AG08395 (cell line): ENCODE measurements at regions not wholly inside any gene's neighbourhood (a gene's known extent, or its start where the extent isn't known, plus 50 kb on each side); places are given as distances from the start of the nearest gene placed in this dataset.
A peak's percentile ranks its signal among the peaks of the same experiment; 100 is the strongest.

Experiments
- DNase-seq: peaks from one replicate; pipeline ENCODE4 v3.0.0; 2012; ENCODE audit warnings: mixed read lengths, low spot score

DNA sequence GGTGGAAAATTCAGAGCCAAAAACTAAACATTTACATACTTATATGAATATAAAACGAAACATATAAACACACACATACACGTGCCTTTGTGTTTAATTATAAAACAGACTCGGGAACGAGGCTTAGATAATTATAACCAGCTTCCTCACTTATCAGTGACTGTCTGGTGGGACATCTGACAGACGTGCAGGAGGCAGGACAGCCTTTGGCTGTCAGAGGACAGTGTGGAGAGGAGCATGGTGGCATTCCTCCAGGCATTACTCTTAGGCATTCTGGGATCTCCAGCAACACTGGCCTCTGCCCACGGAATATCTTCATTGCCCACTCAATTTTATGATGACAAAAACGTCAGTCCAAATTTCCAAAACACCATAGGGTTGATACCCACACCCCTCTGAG is 262.2 kb upstream of the NFE2L3 start:
- no peak for DNase-seq

DNA sequence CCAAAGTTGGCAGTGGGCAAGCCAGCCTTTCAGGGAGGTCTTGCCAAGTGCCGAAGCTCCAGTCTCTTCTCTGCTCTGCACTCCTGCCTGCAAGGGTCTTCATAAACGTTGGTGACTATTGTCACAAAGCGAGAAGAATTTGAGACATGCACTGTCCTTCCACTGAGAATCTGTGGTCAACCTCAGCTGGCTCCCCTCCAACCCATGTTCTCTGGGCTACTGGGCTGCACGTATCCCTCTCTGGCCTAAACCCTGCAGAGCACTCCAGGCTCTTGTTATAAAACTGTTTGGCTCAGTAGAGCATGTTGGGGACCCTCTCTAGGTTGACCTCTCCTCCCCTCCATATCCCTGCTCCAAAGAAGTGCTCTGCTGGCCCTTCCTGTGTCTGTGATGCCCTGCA is 260.4 kb upstream of the NFE2L3 start:
- no peak for DNase-seq

DNA sequence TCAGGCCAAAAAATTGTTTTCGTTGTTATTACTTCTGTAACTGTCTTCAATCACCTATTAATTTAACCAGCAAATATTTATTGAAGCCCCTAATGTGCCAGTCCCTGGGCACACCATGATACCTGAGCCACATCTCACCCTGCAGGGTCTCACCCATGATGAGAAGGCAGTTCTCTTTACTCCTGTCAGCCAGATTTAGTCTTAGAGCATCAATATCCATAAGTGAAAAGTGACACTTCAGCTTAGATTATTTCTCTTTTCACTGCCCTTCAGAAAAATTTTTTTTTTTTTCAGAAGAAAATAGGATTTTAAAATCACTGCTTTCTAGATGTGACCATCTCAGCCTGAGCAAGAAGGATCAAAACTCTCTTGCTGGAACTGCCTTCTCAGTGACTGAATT is 258.6 kb upstream of the NFE2L3 start:
- no peak for DNase-seq

DNA sequence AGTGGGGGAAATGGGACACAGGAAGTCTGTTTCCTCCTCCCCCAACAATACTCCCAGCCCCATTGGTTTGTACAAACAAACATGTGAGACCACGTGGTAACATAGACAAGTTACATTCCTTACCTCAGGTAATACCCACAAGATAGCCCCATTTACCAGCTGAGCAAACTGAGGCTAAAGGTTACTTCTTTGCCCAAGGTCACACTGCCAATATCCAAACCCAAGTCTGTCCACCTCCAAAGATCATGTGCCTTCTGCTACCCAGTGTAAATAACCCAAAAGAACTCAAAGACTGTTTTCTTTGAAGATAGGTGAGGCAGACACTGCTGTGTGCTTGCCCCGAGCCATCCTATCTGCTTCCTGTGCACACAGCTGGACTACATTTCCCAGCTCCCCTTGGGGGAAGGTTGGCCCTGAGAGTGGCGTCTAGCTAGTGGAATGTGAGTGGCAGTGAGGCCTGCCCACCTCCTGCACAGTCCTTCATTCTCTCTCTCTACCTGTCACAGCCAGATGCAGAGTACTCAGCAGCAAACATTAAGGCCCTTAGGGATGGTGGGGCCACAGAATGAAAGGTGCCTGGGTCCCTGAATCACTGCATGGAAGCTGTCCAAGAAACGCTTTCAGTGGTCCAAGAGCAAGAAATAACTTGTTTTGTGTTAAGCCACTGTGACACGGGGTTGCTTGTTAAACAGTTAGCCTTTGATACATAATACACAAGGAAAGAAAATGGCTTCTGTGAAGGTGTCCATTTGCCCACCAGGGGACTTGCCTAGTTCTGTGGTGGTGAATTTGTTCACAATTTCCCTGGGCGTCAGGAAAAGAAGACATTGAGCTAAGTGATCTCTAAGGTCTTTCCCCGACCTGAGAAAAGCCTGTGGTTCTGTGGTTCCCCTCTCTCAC is 257.7 kb upstream of the NFE2L3 start:
- no peak for DNase-seq

DNA sequence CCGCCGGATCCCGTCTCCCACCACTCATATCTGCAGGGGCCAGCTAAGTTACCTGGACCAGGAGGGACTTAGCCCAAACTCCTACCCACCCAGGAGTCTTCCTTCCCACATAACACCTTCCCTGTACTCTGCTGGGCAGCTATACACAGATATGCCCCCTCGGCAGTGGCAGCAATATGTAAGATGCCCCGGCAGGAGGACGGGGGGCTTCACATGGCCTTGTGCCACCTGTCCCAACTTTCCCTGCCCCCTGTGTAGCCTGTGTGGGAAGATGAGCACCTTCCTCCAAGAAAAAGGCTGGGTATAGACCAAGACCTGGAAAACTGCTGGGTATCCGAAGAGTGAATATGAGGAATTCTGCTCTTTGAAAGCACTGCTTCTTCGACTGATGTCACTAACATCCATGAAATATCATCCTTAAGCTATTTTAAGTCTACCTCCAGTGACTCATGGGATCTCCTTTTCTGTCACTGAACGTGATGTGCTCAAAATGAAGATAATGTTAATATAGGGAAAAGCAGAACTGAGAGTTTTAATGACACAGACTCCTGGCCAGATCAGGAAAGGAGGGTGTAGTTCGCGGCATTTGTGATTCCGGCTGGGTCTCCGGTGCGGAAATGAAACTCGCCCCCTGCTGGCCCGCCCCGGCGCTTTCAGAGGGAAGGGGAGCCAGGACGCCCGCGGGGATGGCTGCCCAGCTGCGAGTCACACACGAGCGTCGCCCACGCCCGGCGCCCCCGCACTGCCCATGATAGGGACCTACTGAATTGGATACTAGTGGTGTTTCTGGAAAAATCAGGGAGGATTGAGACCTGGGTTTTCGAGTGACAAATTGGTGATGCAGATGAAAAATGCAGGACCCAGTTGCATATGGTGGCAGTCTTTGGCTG is 256.9 kb upstream of the NFE2L3 start:
- peak; percentile 50 for DNase-seq

DNA sequence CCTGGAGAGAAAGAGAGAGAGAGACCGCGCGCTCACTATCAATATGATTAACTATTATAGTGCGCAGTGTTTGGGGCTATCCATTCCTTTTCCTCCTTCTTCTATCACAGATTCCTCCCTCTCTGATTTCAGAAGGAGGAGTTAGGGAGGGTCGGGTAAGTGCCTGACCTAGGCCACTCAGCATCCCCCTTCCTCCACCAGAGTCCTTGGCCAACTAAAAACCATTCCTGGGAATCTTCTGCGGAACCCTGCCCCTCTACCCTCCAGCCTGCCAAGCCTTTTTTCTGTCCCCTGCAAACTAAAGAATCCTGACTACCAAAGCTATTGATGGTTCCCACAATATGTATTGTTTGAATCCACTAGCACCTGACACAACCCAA is 256.2 kb upstream of the NFE2L3 start:
- no peak for DNase-seq

DNA sequence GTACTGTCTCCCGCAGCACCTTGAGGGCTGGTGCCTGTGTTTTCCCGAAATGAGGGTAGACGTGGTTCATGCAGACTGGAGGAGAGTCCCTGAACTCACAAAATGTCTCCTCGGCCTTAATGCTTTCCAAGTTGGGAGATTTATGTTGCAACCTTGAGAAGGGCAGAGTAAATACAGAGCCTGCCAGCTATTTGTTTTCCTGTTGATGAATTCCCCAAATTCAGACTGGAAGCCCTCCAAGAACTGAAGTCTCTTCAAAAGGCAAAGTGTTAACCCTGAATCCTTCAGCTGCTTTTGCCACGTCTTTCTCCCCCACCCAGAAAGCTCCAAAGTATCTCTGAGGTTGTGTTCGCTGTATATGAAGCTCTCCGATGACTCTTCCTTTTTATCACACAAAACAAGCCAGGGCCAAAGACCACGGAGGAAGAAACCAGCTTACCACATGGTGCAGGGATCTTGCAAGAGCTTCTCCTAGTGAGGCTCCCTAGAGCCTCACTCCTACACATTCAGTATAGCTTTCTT is 254.7 kb upstream of the NFE2L3 start:
- no peak for DNase-seq

DNA sequence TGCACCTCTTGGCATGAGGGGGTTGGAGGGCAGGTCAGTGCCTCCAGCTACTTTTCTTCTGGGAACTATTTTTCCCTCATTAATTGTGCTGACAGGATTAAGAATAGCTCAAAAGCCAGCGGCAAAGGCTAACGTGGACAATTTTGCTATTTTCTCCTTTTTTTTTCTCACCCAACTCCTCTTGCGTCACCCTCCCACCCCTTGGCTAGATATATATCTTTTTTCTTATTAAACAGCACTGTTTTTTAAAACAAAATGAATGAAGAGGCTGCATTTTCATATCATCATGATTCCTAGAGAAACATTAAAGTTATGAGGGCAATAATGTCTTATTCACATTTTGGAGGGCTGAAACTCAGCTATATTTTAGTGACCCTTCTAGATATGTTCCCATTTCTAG is 251.8 kb upstream of the NFE2L3 start:
- DNase-seq, result no peak

DNA sequence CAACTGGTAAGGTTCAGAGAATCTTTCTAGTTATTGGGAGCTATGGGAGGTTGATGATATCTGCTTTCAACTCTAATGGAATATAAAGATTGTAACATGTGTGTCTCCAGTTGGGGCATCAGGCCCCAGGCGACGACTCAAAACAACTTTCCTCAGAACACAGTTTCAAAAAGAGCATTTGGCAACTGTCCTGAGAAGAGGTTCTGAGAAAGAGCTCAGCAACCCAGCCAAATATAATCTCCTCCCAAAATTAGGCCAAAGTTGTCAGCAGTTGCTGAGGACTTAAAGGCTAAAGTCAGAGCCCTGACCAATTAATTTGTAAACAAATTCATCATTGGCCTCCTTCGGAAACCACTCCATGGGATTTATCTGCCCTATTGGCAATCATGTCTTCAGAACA is 251.1 kb upstream of the NFE2L3 start:
- no peak for DNase-seq

DNA sequence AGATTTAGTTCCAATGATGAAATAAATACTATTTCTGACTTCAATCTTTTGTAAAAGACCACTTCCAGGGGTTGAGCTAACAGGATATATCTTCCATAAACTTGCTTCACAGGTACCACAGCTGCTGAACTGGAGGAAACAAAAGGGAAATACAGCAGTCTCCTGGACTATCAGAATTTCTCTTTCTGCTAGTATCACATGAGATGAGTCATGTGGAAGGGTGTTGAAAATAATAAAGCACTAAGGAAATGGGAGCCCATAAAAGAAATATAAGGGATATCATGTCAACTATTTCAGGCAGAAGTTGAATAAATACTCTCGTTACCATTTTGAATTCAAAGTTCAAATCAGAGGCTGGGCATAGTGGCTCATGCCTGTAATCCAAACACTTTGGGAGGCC is 250.3 kb upstream of the NFE2L3 start:
- DNase-seq, result no peak

DNA sequence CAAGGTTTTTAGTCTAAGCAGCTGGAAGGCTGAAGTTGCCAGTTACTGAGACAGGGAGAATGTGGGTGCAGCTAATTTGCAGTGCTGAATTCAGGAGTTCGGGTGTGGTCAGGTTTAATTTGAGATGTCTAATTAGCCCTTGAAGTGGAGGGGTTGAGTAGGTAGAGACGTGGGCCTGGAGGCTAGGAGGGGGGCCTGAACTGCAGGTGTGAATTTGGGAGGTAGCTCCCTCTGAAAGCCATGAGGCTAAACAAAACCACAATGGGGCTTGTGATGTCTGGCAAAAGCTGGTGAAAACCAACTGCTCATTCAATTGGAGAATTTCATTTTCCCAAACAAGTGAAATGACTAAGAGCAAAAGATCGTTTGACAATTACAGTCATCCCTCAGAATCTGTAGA is 246.0 kb upstream of the NFE2L3 start:
- no peak for DNase-seq

DNA sequence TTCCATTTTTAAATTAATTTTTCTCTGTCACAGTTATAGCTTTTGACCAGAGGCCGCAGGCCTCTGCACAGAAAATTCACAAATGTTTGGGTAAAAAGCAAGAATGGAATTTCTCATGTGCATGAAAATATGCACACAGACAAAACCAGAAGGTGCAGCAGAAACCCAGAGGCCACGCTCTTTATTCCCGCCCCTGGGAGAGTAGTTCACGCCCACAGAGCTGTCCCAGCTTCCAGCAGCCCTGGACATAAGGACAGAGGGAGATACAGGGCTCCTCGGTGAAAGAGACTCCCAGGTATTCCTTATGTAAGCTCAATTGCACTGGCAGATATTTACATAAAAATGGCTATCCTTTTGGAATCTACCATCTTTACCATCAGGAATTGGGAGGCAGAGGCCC is 245.2 kb upstream of the NFE2L3 start:
- no peak for DNase-seq

DNA sequence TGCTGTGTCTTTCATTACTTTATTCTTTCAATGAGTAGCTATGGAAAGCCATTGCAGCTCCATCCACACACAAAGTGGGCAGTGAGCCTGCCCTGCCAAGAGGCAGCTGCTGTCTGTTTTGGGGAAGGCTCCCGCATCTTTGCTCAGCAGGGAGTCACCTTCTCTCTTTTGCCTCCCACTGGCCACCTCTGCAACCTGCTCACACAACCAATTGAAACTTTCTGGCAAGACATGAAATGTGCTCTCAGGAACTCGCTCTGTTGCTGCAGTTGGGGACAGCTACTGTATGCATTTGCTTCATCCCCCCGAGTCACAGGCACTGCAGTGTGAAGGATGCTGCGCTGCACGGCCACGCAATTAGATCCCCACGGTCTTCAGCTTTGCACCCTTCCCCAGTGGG is 244.8 kb upstream of the NFE2L3 start:
- DNase-seq, result no peak

DNA sequence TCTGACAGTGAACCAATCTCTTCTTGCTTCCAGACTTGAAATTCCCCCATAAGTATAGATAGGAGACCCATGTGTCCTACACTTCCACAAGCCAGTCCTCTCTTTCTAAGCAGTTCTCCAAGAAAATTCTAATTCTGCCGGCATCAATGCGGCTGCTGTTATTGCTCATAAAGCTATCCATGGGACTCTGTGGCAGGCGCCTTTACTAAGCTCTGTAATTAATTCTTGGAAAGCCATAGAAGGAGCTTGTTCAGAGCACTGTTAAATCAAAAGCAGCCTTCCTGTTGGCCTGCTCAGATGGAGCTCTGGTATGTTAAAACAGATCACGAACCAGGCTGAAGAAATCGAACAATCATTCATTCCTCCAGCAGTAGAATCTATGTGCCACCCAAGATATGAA is 244.3 kb upstream of the NFE2L3 start:
- no peak for DNase-seq

DNA sequence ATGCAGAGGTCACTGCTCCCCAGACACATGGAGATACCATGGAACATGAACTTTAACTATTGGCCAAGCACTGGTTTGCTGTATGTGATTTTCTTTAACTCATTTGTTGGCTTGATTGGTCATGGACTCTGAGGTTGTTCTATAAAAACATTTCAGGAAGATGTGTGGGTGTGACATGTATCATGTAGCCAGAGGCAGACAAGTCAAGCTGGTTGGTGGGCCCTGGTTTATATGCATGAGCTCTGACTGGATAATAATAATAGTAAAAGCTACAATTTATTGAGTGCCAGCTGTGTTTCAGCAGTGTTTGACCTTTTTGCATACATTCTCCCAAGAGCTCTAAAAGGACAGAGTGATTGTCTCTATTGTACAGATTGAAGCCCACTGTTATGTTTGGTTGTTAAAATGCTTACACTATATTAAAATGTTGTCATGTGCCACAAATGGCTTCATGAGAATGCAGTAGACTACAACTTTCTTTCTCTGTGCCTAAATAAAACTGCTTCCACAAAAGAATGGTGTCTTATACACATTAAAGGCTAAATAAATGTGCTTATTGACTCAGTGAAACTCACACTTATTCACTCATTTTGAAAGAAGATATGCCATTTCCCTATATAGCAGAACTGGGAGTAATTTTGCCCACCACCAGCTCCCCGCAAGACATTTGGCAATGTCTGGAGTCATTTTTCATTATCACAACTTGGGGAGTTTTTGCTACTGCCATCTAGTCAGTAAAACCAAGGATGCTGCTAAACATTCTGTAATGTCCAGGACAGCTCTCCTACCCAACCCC is 243.6 kb upstream of the NFE2L3 start:
- DNase-seq, result no peak

DNA sequence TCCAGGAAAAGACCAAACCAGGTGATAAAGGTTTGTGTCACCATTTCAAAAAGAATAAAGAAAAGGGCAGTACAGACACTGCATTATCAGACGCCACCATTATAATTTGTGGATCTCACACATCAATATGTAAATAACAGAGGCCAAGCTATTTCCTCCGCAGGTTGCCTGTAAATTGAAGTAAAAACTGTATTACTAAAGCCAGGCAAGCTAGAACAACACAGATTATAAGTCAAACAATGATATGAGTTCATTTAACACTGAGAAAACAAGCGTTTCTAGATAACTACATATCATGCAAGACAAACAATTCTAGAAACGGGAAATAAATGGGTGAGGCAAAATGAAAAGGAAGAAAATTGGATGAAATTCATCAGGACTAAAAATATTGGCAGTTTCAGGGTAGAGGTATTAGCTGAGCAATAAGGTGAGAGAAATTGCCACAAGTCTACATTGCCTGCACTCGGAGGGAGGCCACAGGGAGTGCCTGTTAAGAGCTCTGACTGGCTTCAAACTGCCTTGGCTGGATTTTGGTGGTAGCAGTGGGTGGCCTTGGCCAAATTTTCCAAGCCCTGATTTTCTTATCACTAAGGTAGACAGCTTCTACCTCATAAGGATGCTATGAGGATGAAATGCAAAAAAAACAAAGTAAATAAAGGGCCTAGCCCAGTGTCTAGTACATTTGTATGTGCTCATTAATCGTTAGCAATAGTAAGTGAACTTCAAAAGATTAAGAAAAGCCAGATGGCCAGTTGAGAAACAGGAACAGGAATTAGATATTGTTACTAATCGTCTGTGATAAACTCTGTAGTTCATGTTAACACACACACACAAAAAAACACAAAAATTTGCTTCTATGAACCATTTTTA is 240.0 kb upstream of the NFE2L3 start:
- DNase-seq, result no peak

DNA sequence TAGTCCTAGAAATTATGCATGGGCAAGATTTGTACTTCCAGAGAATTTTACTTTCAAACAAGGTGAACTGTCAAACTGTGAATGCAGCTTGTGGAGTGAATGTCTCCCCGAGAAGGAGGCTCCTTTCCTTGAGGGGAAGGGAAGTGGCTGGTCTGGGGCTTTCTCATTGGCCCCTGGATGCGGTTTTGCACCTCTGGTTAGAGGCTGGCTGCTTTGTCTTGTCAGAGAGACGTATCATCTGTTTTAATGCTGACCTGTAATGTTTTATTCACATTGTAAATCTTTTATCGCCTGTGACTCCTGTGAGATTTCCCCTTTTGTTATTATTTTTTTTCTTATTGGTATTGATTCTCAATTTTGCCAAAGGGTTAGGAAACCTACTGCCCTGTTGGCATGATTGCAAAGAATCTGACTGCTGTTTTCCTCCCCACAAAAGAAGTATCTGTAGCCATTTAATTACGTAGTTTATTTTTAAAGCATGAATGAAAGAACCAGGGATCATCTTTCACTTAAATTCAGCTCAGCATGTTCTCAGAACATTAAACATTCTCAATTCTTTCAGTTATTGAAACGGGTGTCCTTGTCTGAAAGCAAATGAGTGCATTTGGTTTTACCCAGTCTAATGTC is 238.3 kb upstream of the NFE2L3 start:
- no peak for DNase-seq

DNA sequence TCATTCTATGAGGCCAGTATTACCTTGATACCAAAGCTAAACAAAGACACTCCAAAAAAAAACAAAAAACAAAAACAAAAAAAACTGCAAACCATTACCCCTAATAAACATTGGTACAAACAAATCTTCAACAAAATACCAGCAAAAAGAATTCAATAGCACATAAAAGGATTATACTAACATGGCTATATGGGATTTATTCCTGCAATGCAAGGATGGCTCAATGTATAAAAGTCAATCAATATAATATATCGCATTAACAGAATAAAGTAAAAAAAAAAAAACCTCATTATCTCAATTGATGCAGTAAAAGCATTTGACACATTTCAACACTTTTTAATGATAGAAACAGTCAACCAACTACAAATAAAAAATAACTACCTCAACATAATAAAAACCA is 233.3 kb upstream of the NFE2L3 start:
- DNase-seq, result no peak

DNA sequence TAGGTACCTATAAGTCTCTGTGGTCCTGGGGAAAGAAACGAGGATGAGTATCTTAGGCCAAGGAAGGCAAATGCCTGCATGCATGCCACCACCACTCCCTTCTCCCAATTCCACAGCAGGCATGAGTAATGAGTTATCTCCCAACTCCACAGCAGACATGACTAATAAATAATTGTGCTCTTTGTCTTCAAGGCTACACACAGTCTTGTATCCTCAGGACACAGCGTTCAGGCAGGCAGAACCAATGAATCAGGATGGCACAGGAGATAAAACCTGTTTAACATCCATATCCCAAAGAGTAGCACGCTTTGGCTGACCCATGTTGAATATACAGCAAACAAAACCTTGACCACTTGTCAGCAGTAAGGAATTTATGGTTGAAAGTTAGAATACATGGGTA is 229.7 kb upstream of the NFE2L3 start:
- no peak for DNase-seq

DNA sequence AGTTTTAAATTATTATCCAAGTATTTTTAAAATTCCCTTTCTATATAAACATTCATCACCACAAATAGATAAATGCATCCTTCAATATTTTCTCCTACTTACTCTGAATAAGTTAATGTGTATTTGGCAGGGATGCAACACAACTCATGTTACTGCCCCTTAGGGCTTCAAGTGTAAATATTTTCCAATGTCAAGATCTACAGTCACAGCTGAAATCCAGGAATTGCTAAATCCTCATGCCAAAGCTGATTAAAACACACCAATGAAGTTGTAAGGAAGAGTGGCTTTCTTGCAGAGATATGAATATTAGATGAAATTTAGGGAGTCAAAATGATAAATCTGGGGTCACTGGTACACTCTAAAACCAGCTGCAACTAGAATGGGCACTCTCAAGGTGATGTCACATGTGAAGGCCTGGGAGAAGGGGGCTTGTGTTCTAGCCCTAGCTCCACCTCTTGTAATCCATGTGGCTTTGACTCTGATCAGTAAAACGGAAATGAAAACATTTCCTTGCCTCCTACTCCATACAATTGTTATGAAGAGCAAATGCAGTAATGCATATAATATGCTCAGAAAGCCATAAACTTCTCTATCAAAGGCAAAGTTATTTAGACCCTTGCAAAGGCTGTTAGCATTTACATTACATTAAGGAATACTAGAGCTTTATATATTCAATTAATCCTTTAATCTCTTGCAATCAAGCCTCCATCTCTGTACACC is 228.1 kb upstream of the NFE2L3 start:
- DNase-seq, result no peak
